Left renal pelvis (tissue), 4 donors: ENCODE measurements at regions not wholly inside any gene's neighbourhood (a gene's known extent, or its start where the extent isn't known, plus 50 kb on each side); places are given as distances from the start of the nearest gene placed in this dataset.
"Not testable (repeated sequence)": the region's sequence is repeated elsewhere in the genome, so short reads cannot be mapped to it uniquely, and the experiment has no call there.

Experiments used
- DNase-seq, 4 donors: peaks; one replicate each; pipeline ENCODE4 v3.0.0-alpha.2; 2013; ENCODE audit warnings: low read depth in 4 of 4, low spot score in 3 of 4

- peak in 3 of 4 donors; percentile 29 to 44 (median 35) for DNase-seq
These were observed 88.2 kb upstream of the USP9X start for GRCh38 chrX:40996886-40997530.

GRCh38 chrX:40998123-40998522, 87.1 kb upstream of the USP9X start:
- no peak for DNase-seq

GRCh38 chrX:41001327-41001726, 83.9 kb upstream of the USP9X start:
- DNase-seq, result no peak

- peak in 2 of 4 donors; percentile 26 to 36 for DNase-seq
These were observed 83.2 kb upstream of the USP9X start for GRCh38 chrX:41002026-41002425.

GRCh38 chrX:41003506-41004270, 81.6 kb upstream of the USP9X start:
- no peak for DNase-seq

GRCh38 chrX:41005445-41005992, 79.7 kb upstream of the USP9X start:
- no peak for DNase-seq

- DNase-seq, result peak; percentile 50 to 69 (median 60)
These were observed 75.1 kb upstream of the USP9X start for GRCh38 chrX:41009850-41010846.

- no peak for DNase-seq
These were observed 70.4 kb upstream of the USP9X start for GRCh38 chrX:41014776-41015360.

GRCh38 chrX:41017785-41018184, 67.5 kb upstream of the USP9X start:
- DNase-seq, result not testable (repeated sequence)

- not testable (repeated sequence) for DNase-seq
These were observed 66.7 kb upstream of the USP9X start for GRCh38 chrX:41018391-41019040.

- no peak for DNase-seq
These were observed 66.2 kb upstream of the USP9X start for GRCh38 chrX:41019041-41019392.

GRCh38 chrX:41022566-41022965, 62.7 kb upstream of the USP9X start:
- DNase-seq, result no peak

- DNase-seq, result no peak
These were observed 62.1 kb upstream of the USP9X start for GRCh38 chrX:41023098-41023497.

GRCh38 chrX:41024335-41024734, 60.9 kb upstream of the USP9X start:
- DNase-seq, result not testable (repeated sequence)

- DNase-seq, result no peak
These were observed 60.5 kb upstream of the USP9X start for GRCh38 chrX:41024755-41025154.

- DNase-seq, result no peak
These were observed 59.1 kb upstream of the USP9X start for GRCh38 chrX:41025926-41026701.

GRCh38 chrX:41026702-41027078, 58.6 kb upstream of the USP9X start:
- DNase-seq, result no peak

- no peak for DNase-seq
These were observed 55.9 kb upstream of the USP9X start for GRCh38 chrX:41029332-41029731.

- DNase-seq, result no peak
These were observed 53.8 kb upstream of the USP9X start for GRCh38 chrX:41031256-41031967.
